HepG2 (cell line): ENCODE measurements at regions not wholly inside any gene's neighbourhood (a gene's known extent, or its start where the extent isn't known, plus 50 kb on each side); places are given as distances from the start of the nearest gene placed in this dataset.

Source experiments
- ATAC-seq: fragments of 200-7000 bp; cut with Tn5 transposase; 3 replicates; pipeline ENCODE4 v1.9.1; 2020; ENCODE audit warnings: mild to moderate bottlenecking, moderate library complexity
- BruUV-seq: library from RNA; stranded (reverse); fragments of 400-500 nt; replicated peaks from 2 replicates; lab custom pipeline; 2021; lab: Mats Ljungman, UMichigan
- CTCF ChIA-PET: fragments of 300-600 bp; formaldehyde crosslinking; extraction: SDS; loops from one replicate; lab custom pipeline; 2021; ENCODE audit warnings: low total read pairs, inconsistent platforms, low intra/inter-chr PET ratio; lab: Yijun Ruan, JAX
- POLR2A ChIA-PET: fragments of 350-600 bp; sonication (Branson Sonifier 250); formaldehyde crosslinking; loops from one replicate; lab custom pipeline; 2020; ENCODE audit warnings: antibody characterized with exemption, inconsistent platforms; lab: Yijun Ruan, JAX
- DNase-seq: peaks from one replicate; pipeline ENCODE4 v3.0.0-alpha.2; 2015; ENCODE audit warnings: low spot score
- FAIRE-seq: peaks from 3 replicates; lab custom pipeline; 2011; peaks lifted over from hg19 to GRCh38; lab: Jason Lieb, UNC
- H2AFZ ChIP-seq: one replicate; pipeline ENCODE4 v1.6.1; 2011; ENCODE audit warnings: low read length, inconsistent platforms
- H3K27ac ChIP-seq: fragments of 300-600 bp; 3 replicates; pipeline ENCODE4 v1.8.0; 2011; ENCODE audit warnings: mixed run types, mild to moderate bottlenecking, mixed read lengths, low read length, inconsistent platforms; ENCODE audit not compliant: insufficient read depth; ENCODE audit errors: extremely low read length
- H3K27me3 ChIP-seq, 2 experiments: fragments of 200-600 bp in 1 of 2; 2 replicates in 1 of 2; 3 replicates in 1 of 2; pipeline versions ENCODE4 v1.6.0 to v1.8.0; 2011; ENCODE audit warnings: low read length in 2 of 2, mild to moderate bottlenecking in 2 of 2, moderate library complexity in 2 of 2, inconsistent platforms in 1 of 2; ENCODE audit not compliant: insufficient read depth in 2 of 2, control insufficient read depth in 1 of 2
- H3K36me3 ChIP-seq, 2 experiments: fragments of 200-600 bp in 1 of 2; replicated peaks in 1 of 2; 2 replicates in 1 of 2; 3 replicates in 1 of 2; pipeline versions ENCODE4 v1.5.1 to v1.8.0; 2011; ENCODE audit warnings: low read length in 2 of 2, inconsistent platforms in 1 of 2; ENCODE audit not compliant: insufficient read depth in 2 of 2, control insufficient read depth in 1 of 2
- H3K4me1 ChIP-seq: 2 replicates; pipeline ENCODE4 v1.5.1; 2012; ENCODE audit warnings: low read length, inconsistent platforms; ENCODE audit not compliant: insufficient read depth
- H3K4me2 ChIP-seq: 2 replicates; pipeline ENCODE4 v1.6.0; 2011; ENCODE audit warnings: low read depth, low read length, inconsistent platforms
- H3K4me3 ChIP-seq, 3 experiments: fragments of 200-600 bp in 1 of 3; sonication (generic), shearing (Covaris generic) in 1 of 3; replicated peaks in 1 of 3; 2 replicates each; pipeline ENCODE4 v1.5.1; 2011 to 2016; ENCODE audit warnings: low read length in 3 of 3, inconsistent platforms in 2 of 3, low read depth in 2 of 3, mild to moderate bottlenecking in 2 of 3, control low read depth in 1 of 3, mixed read lengths in 1 of 3; ENCODE audit not compliant: insufficient read depth in 1 of 3
- H3K79me2 ChIP-seq: one replicate; pipeline ENCODE4 v1.6.1; 2011; ENCODE audit warnings: low read length, inconsistent platforms; ENCODE audit not compliant: insufficient read depth
- H3K9ac ChIP-seq: 2 replicates; pipeline ENCODE4 v1.6.0; 2011; ENCODE audit warnings: mild to moderate bottlenecking, low read depth, low read length, inconsistent platforms; ENCODE audit not compliant: insufficient read depth
- H3K9me3 ChIP-seq: 2 replicates; pipeline ENCODE4 v1.5.1; 2012; ENCODE audit warnings: mild to moderate bottlenecking, low read length
- H4K20me1 ChIP-seq: 2 replicates; pipeline ENCODE4 v1.6.0; 2011; ENCODE audit warnings: inconsistent platforms, mild to moderate bottlenecking, low read length, moderate library complexity; ENCODE audit not compliant: insufficient read depth
- FOSL2 ChIP-seq: sonication (generic); formaldehyde crosslinking; IDR thresholded peaks from 2 replicates; pipeline ENCODE4 v1.4.0; 2020; ENCODE audit warnings: missing genetic modification reagents
- HNRNPLL ChIP-seq: fragments of 200-400 bp; formaldehyde crosslinking; IDR thresholded peaks from 2 replicates; pipeline ENCODE4 v1.6.1; 2017; ENCODE audit warnings: mild to moderate bottlenecking, low read depth, low read length; ENCODE audit not compliant: poor library complexity, severe bottlenecking
- MYPOP ChIP-seq: sonication (generic); formaldehyde crosslinking; IDR thresholded peaks from 2 replicates; pipeline ENCODE4 v1.8.1; 2023; ENCODE audit warnings: mild to moderate bottlenecking, moderate library complexity, missing genetic modification reagents
- SIN3B ChIP-seq: fragments of 150-350 bp; IDR thresholded peaks from 2 replicates; pipeline ENCODE4 v1.6.1; 2014; ENCODE audit warnings: low read length
- SMARCC2 ChIP-seq: fragments of 450-650 bp; IDR thresholded peaks from 2 replicates; pipeline ENCODE4 v1.6.1; 2017; ENCODE audit warnings: antibody characterized with exemption, mild to moderate bottlenecking
- USF2 ChIP-seq, 2 experiments: sonication (generic) in 1 of 2; formaldehyde crosslinking in 1 of 2; IDR thresholded peaks; 2 replicates each; pipeline versions ENCODE4 v1.5.1 to v1.6.1; 2011 to 2020; ENCODE audit warnings: borderline replicate concordance in 1 of 2, low read depth in 1 of 2, low read length in 1 of 2, mild to moderate bottlenecking in 1 of 2, missing genetic modification reagents in 1 of 2, moderate library complexity in 1 of 2
- ZC3H13 ChIP-seq: sonication (generic); formaldehyde crosslinking; IDR thresholded peaks from 2 replicates; pipeline ENCODE4 v1.8.1; 2023; ENCODE audit warnings: mild to moderate bottlenecking, missing genetic modification reagents, moderate library complexity
- ZNF432 ChIP-seq: sonication (generic); formaldehyde crosslinking; IDR thresholded peaks from 2 replicates; pipeline ENCODE4 v1.5.0; 2020; ENCODE audit warnings: missing genetic modification reagents, mild to moderate bottlenecking, borderline replicate concordance
- ZNF501 ChIP-seq: sonication (generic); formaldehyde crosslinking; IDR thresholded peaks from 2 replicates; pipeline ENCODE4 v1.5.1; 2020; ENCODE audit warnings: mild to moderate bottlenecking, moderate library complexity, missing genetic modification reagents
- WGBS: methylation state at CpG from one replicate; pipeline ENCODE4 v1.1.6; 2017; ENCODE audit warnings: low lambda C conversion rate; 5-methylcytosine and 5-hydroxymethylcytosine counted together
- in situ Hi-C: cut with HindIII; loops from 2 replicates; pipeline ENCODE4 v1.10.0; 2017; ENCODE audit warnings: low pct_unique_long_range_greater_than_20kb; ENCODE audit not compliant: extremely low pct_ligation_motif_present
- intact Hi-C: fragments of 100-400 bp; cut with micrococcal nuclease; formaldehyde crosslinking; loops from one replicate; pipeline ENCODE4 v1.10.0; 2022; ENCODE audit not compliant: unreplicated experiment

- no peak for ATAC-seq
- Histone ChIP-seq H2AFZ (no peak overlapping the region), H3K27me3 (no peaks in the 10 kb centered on the region; a peak in 1 of 5 replicates), H3K4me3 (no peak overlapping the region), H3K79me2 (no peaks in the 10 kb centered on the region), H3K9me3 (no peaks in the 10 kb centered on the region), H3K4me1 (peaks cover 9% of the 10 kb centered on the region), H3K9ac (no peak overlapping the region), H4K20me1 (no peaks in the 10 kb centered on the region), H3K4me2 (no peak overlapping the region), H3K36me3 (no peaks in the 10 kb centered on the region), H3K27ac (no peak overlapping the region)
- CTCF ChIA-PET = no interaction called here
- intact Hi-C loops = no loop called here
- POLR2A ChIA-PET = no interaction called here
- in situ Hi-C loops = no loop called here
- no peak for DNase-seq
- FAIRE-seq = no peak
- TF ChIP-seq ZNF432 (CRISPR knock-in tag) (no peak), SIN3B (no peak), ZNF501 (CRISPR knock-in tag) (no peak), HNRNPLL (no peak), USF2 (IDR thresholded peaks at IDR 0.05; ENCODE audit: low read depth, low read length) (no peak), USF2 (CRISPR knock-in tag; IDR thresholded peaks at IDR 0.05; ENCODE audit: borderline replicate concordance) (no peak), SMARCC2 (no peak), MYPOP (CRISPR knock-in tag) (no peak), FOSL2 (CRISPR knock-in tag) (no peak), ZC3H13 (CRISPR knock-in tag) (no peak)
- WGBS = no CpG with 5 or more reads among the region's 6 CpGs
- no TSS peak for BruUV-seq
Observed at GRCh38 chrX:68947882-68948605, 119.2 kb downstream of the EFNB1 start.
